SK-N-SH (cell line): ENCODE measurements at regions not wholly inside any gene's neighbourhood (a gene's known extent, or its start where the extent isn't known, plus 50 kb on each side); places are given as distances from the start of the nearest gene placed in this dataset.

Experiments used
- RCOR1 ChIP-seq: fragments of 150-350 bp; IDR thresholded peaks from 2 replicates; pipeline ENCODE4 v1.6.1; 2017; ENCODE audit warnings: antibody characterized with exemption, low read length
- TAF1 ChIP-seq: IDR thresholded peaks from 2 replicates; pipeline ENCODE4 v1.6.1; 2012; ENCODE audit warnings: low read depth, mild to moderate bottlenecking, low read length, moderate library complexity, borderline replicate concordance
- YY1 ChIP-seq: IDR thresholded peaks from 2 replicates; pipeline ENCODE4 v1.4.0; 2012; ENCODE audit warnings: low read depth, mild to moderate bottlenecking
- TF ChIP-seq, protein P1 (sequence below): fragments of 200-600 bp; sonication (generic); IDR thresholded peaks from 2 replicates; pipeline ENCODE4 v1.6.1; 2017; ENCODE audit warnings: antibody characterized with exemption, mild to moderate bottlenecking, moderate library complexity
- TF ChIP-seq, protein P2 (sequence below): IDR thresholded peaks from 2 replicates; pipeline ENCODE4; 2012
- TF ChIP-seq, protein P3 (sequence below): IDR thresholded peaks from 2 replicates; pipeline ENCODE4 v1.4.0; 2012; ENCODE audit warnings: low read depth, borderline replicate concordance

DNA sequence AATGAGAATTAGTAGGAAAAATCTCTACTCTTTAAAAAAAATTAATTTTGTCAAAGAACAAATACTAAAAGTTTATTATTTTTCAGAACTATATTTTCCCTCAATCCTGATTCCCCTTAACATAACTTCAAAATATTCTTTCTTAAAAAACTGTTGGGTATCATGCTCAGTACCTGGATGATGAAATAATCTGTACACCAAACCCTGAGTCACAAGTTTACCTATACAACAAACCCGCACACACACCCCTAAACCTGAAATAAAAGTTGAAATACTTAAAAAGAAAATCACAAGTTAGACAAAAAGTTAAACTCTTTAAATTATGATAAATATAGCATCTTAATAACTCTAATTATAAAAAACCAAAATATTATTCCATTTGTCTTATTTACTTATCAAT lies 812.3 kb downstream of the MAT2B start:
- TF ChIP-seq, protein P1, sequence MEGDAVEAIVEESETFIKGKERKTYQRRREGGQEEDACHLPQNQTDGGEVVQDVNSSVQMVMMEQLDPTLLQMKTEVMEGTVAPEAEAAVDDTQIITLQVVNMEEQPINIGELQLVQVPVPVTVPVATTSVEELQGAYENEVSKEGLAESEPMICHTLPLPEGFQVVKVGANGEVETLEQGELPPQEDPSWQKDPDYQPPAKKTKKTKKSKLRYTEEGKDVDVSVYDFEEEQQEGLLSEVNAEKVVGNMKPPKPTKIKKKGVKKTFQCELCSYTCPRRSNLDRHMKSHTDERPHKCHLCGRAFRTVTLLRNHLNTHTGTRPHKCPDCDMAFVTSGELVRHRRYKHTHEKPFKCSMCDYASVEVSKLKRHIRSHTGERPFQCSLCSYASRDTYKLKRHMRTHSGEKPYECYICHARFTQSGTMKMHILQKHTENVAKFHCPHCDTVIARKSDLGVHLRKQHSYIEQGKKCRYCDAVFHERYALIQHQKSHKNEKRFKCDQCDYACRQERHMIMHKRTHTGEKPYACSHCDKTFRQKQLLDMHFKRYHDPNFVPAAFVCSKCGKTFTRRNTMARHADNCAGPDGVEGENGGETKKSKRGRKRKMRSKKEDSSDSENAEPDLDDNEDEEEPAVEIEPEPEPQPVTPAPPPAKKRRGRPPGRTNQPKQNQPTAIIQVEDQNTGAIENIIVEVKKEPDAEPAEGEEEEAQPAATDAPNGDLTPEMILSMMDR = no peak
- TF ChIP-seq, protein P2, sequence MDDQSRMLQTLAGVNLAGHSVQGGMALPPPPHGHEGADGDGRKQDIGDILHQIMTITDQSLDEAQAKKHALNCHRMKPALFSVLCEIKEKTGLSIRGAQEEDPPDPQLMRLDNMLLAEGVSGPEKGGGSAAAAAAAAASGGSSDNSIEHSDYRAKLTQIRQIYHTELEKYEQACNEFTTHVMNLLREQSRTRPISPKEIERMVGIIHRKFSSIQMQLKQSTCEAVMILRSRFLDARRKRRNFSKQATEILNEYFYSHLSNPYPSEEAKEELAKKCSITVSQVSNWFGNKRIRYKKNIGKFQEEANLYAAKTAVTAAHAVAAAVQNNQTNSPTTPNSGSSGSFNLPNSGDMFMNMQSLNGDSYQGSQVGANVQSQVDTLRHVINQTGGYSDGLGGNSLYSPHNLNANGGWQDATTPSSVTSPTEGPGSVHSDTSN = no peak
- no peak for TF ChIP-seq TAF1
- TF ChIP-seq, protein P3, sequence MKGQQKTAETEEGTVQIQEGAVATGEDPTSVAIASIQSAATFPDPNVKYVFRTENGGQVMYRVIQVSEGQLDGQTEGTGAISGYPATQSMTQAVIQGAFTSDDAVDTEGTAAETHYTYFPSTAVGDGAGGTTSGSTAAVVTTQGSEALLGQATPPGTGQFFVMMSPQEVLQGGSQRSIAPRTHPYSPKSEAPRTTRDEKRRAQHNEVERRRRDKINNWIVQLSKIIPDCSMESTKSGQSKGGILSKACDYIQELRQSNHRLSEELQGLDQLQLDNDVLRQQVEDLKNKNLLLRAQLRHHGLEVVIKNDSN = no peak
- no peak for TF ChIP-seq YY1
- no peak for TF ChIP-seq RCOR1
